BLaER1 treated with 17β-estradiol and CSF1 and Interleukin-3, amounts not matched to agents 10 nM and 100 nM (cell line): ENCODE measurements at regions not wholly inside any gene's neighbourhood (a gene's known extent, or its start where the extent isn't known, plus 50 kb on each side); places are given as distances from the start of the nearest gene placed in this dataset.

ENCODE experiments used
- H3K27ac ChIP-seq, 11 experiments: shearing (Covaris generic); formaldehyde crosslinking; 2 replicates each; pipeline ENCODE4 v1.8.1; 2022
- H3K27me3 ChIP-seq, 11 experiments: shearing (Covaris generic); formaldehyde crosslinking; 2 replicates each; pipeline ENCODE4 v1.8.1; 2022
- H3K36me3 ChIP-seq, 11 experiments: shearing (Covaris generic); formaldehyde crosslinking; 2 replicates each; pipeline ENCODE4 v1.8.1; 2022
- H3K4me1 ChIP-seq, 10 experiments: shearing (Covaris generic); formaldehyde crosslinking; 2 replicates each; pipeline ENCODE4 v1.8.1; 2022
- H3K4me2 ChIP-seq, 11 experiments: shearing (Covaris generic); formaldehyde crosslinking; 2 replicates each; pipeline ENCODE4 v1.8.1; 2022
- H3K4me3 ChIP-seq, 10 experiments: shearing (Covaris generic); formaldehyde crosslinking; 2 replicates each; pipeline ENCODE4 v1.8.1; 2022
- H3K9ac ChIP-seq, 11 experiments: shearing (Covaris generic); formaldehyde crosslinking; 2 replicates each; pipeline ENCODE4 v1.8.1; 2022
- H3K9me3 ChIP-seq, 11 experiments: shearing (Covaris generic); formaldehyde crosslinking; replicated peaks in 1 of 11; 2 replicates each; pipeline ENCODE4 v1.8.1; 2022
- H4K20me1 ChIP-seq, 11 experiments: shearing (Covaris generic); formaldehyde crosslinking; 2 replicates each; pipeline ENCODE4 v1.8.1; 2022
- Cebpa-rat ChIP-seq, 11 experiments: shearing (Covaris generic); IDR thresholded peaks; 2 replicates each; pipeline ENCODE4 v1.8.1; 2022

DNA sequence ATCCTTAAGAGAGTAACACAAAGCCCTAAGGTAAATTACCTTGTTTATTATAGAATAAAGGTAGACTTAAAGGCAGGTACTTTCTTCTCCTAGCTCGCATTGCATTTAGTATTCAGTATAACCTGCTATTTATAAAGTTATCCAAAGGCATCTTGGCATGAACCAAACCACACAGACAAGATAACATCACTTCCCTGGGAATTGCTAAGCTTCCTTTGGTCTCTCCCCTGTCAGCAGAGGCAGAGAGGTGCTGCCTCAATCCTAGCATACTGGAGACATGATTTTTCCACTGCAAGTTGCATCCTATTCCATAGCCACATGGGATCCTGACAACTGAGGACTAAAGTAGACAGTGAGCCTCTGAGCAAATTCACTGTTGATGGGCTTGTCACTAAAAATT is 101.7 kb upstream of the IL6 start:
- peaks cover 0 to 13% (median 0%) of the 10 kb centered on the region in 11 experiments; a peak in 1 of 22 replicates for H3K36me3 ChIP-seq
- H3K4me2 ChIP-seq, result no peak overlapping the region
- peaks cover 0 to 11% (median 0%) of the 10 kb centered on the region in 10 experiments; a peak in 3 of 20 replicates for H3K4me1 ChIP-seq
- H3K9ac ChIP-seq, result no peak overlapping the region
- H3K4me3 ChIP-seq, result no peak overlapping the region
- no peak for TF ChIP-seq Cebpa-rat (IDR thresholded peaks at IDR 0.05)
- no peaks in the 10 kb centered on the region for H3K9me3 ChIP-seq
- H4K20me1 ChIP-seq, result no peaks in the 10 kb centered on the region
- no peaks in the 10 kb centered on the region for H3K27me3 ChIP-seq
- no peak overlapping the region for H3K27ac ChIP-seq

DNA sequence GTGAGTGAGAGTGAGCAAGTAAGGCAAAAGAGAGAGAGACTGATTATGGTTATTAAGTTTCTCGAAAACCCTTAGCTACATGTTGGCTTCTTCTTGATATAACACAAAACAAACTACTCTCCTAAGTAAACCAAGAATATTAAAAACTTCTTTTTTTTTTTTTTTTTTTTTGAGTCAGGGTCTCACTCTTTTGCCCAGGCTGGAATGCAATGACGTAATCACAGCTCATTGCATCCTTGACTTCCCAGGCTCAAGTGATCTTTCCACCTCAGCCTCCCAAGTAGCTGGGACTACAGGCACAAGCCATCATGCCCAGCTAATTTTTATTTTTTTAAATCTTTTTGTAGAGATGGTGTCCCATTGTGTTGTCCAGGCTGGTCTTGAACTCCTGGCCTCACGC is 102.2 kb upstream of the IL6 start:
- Histone ChIP-seq H3K4me1 (peaks cover 0 to 11% (median 0%) of the 10 kb centered on the region in 10 experiments; a peak in 3 of 20 replicates), H4K20me1 (no peaks in the 10 kb centered on the region), H3K4me2 (no peak overlapping the region), H3K36me3 (peaks cover 0 to 8% (median 0%) of the 10 kb centered on the region in 11 experiments; a peak in 1 of 22 replicates), H3K9me3 (no peaks in the 10 kb centered on the region; a peak in 1 of 22 replicates), H3K27ac (no peak overlapping the region), H3K27me3 (no peaks in the 10 kb centered on the region), H3K9ac (no peak overlapping the region), H3K4me3 (no peak overlapping the region)
- no peak for TF ChIP-seq Cebpa-rat (IDR thresholded peaks at IDR 0.05)

DNA sequence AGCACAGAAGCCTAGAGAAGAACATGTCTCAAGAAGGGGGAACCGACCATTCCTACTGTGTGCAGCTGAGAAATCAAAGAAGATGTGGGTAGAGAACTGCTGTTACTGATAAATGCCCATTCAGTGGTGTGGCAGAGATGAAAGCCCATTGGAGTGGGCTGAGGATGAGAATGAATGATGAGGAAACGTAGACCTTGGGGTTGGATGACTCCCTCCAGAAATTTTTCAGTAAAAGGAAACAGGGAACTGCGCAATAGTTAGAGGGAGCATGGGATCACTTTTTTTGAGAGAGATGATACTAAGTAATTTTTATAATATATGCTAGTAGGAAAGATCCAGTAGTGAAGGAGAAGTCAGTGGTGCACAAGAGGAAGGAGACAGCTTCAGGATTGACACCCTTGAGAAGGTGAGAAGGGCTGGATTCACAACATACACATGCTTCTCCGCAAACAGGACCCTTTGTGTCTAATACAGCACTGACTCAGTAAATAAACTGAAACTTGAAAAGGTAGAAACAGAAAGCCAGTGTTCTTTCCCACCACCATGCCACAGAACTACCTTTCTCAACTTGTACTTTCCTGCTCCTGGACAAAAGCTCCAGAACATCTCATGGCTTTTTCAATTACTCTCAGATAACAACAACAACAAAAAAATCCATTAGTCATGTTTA is 104.7 kb upstream of the IL6 start:
- TF ChIP-seq Cebpa-rat (IDR thresholded peaks at IDR 0.05), result no peak

DNA sequence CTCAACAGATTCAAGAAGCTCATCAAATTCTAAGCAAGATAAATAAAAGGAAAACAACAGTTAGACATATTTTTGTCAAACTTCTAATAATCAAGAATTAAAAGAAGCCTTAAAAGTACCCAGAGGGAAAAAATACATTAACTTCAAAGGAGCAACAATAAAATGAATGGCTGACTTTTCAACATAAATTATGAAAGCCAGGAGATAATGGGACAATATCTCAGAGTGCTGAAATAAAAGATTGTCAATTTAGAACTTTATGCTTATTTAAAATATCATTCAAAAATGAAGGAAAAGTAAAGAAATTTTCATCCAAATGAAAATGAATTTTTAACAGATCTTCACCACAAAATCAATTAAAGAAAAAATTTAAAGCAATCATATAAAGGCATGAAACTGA is 108.5 kb upstream of the IL6 start:
- H3K4me3 ChIP-seq, result no peak overlapping the region

More for the DNA sequence above, 104.7 kb upstream of the IL6 start:
- 0 out of 22 replicates have a peak, but pooled peaks cover 0 to 3% (median 0%) of the 10 kb centered on the region in 11 experiments for H3K36me3 ChIP-seq
- H3K27ac ChIP-seq, result no peak overlapping the region
- peak overlapping the region in 2 of 11 experiments; percentile 3 to 4; a peak in 1 of 22 replicates for H3K4me2 ChIP-seq
- H3K9ac ChIP-seq, result no peak overlapping the region
- no peaks in the 10 kb centered on the region for H4K20me1 ChIP-seq
- H3K27me3 ChIP-seq, result no peaks in the 10 kb centered on the region
- H3K4me1 ChIP-seq, result peaks cover 0 to 16% (median 0%) of the 10 kb centered on the region in 10 experiments; a peak in 3 of 20 replicates
- H3K4me3 ChIP-seq, result no peak overlapping the region
- peaks cover 13 to 21% (median 15%) of the 10 kb centered on the region in 11 experiments for H3K9me3 ChIP-seq

DNA sequence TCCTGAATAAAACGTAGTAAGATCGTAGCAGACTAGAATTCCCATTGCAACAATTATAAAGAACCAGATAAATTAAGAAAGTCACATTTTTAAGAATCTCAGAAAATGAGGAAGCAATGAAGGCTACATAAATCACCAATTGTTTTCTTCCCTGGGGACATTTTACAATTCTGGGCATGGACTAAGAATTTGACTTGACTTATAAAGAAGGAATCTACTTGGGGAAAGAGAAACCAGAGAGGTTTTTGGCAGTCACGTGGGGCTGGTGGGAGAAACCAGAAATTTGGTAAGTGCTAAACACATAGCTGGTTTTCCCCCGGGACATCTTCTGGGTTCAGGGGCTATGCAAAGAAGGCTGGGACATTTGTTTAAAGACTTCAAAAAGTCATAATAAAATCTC is 109.8 kb upstream of the IL6 start:
- TF ChIP-seq Cebpa-rat (IDR thresholded peaks at IDR 0.05), result no peak
- Histone ChIP-seq H4K20me1 (no peaks in the 10 kb centered on the region), H3K36me3 (no peaks in the 10 kb centered on the region), H3K4me2 (0 out of 22 replicates have a peak overlapping the region, but pooled peaks of 1 of the 11 experiments have one; percentile 2), H3K27ac (no peak overlapping the region), H3K27me3 (no peaks in the 10 kb centered on the region), H3K4me3 (no peak overlapping the region), H3K9me3 (peaks cover 16 to 28% (median 20%) of the 10 kb centered on the region in 11 experiments), H3K4me1 (peaks cover 0 to 14% (median 0%) of the 10 kb centered on the region in 10 experiments; a peak in 3 of 20 replicates), H3K9ac (no peak overlapping the region)

More for the DNA sequence above, 108.5 kb upstream of the IL6 start:
- no peak for TF ChIP-seq Cebpa-rat (IDR thresholded peaks at IDR 0.05)
- Histone ChIP-seq H3K4me1 (peaks cover 0 to 21% (median 0%) of the 10 kb centered on the region in 10 experiments; a peak in 3 of 20 replicates), H3K36me3 (no peaks in the 10 kb centered on the region), H3K9me3 (peaks cover 16 to 28% (median 20%) of the 10 kb centered on the region in 11 experiments), H3K9ac (no peak overlapping the region), H3K4me2 (no peak overlapping the region), H3K27ac (no peak overlapping the region), H3K27me3 (no peaks in the 10 kb centered on the region), H4K20me1 (no peaks in the 10 kb centered on the region)

DNA sequence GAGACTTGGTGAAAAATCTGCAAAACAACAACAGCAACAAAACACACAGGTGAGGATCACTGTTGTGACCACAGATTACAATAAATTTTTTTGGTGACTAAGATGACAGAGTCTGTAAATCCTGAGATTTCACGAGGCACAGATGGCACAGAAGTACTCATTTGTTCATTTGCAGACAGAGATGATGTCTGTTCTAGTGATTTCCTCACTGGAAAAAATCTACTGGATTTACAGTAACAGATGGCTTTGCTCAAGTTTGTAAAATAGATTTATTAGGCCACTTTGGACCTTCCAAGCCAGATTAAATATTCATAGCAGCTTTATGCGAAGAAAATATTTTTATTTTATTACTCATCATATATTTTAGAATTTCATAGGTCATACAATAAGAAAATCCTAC is 113.5 kb upstream of the IL6 start:
- Histone ChIP-seq H3K4me2 (no peak overlapping the region), H3K27ac (no peak overlapping the region), H3K9ac (no peak overlapping the region), H3K27me3 (no peaks in the 10 kb centered on the region), H3K9me3 (peaks cover 14 to 21% (median 18%) of the 10 kb centered on the region in 11 experiments), H3K4me3 (no peak overlapping the region), H3K4me1 (peaks cover 0 to 48% (median 0%) of the 10 kb centered on the region in 10 experiments; a peak in 6 of 20 replicates), H4K20me1 (no peaks in the 10 kb centered on the region), H3K36me3 (no peaks in the 10 kb centered on the region)
- TF ChIP-seq Cebpa-rat (IDR thresholded peaks at IDR 0.05), result no peak

DNA sequence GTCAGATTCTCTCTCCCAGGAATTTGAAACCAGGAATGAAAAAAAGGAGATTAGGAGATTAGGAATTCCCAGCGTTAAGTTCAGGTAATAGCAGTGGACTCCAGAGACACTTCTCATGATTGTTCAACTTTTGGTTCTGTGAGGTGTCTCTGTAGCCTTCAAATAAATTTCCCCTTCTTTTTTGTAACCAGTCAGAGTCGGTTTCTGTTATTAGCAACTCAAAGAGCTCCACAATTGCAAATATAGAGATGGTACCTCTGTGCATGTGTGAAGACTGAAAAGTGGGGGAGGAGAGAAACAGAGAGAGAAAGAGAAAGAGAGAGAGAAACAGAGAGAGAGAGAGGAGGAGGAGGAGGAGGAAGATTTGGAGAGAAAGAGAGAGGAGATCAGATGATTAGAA is 112.8 kb upstream of the STEAP1B start:
- no peak overlapping the region for H3K27ac ChIP-seq
- TF ChIP-seq Cebpa-rat (IDR thresholded peaks at IDR 0.05), result no peak

DNA sequence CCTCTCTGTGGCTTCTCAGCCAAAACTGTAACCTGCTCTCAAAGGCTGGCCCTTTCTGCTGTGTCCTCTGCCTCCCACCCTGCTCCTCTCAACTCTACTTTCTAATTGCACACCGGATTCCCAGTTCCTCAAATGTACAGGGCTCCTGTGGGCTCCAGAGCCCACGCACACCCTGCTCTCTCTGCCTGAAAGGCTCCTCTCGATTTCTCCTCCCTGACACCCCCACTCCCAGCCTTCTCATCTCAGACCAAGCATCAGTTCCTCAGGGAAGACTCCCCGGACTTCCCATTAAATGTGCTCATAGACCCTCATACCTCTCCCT is 111.7 kb upstream of the STEAP1B start:
- Histone ChIP-seq H3K9me3 (peaks cover 0 to 3% (median under 1%) of the 10 kb centered on the region in 11 experiments; a peak in 9 of 22 replicates), H3K4me3 (no peak overlapping the region), H3K4me1 (peaks cover 0 to 56% (median 0%) of the 10 kb centered on the region in 10 experiments; a peak in 6 of 20 replicates), H3K9ac (peak overlapping the region in 1 of 11 experiments; percentile 36; a peak in 1 of 22 replicates), H4K20me1 (no peaks in the 10 kb centered on the region), H3K27ac (no peak overlapping the region), H3K27me3 (no peaks in the 10 kb centered on the region), H3K4me2 (peak overlapping the region in 3 of 11 experiments; percentile 52 to 69 (median 57); a peak in 6 of 22 replicates), H3K36me3 (no peaks in the 10 kb centered on the region)
- no peak for TF ChIP-seq Cebpa-rat (IDR thresholded peaks at IDR 0.05)

More for the DNA sequence above, 112.8 kb upstream of the STEAP1B start:
- no peaks in the 10 kb centered on the region for H3K36me3 ChIP-seq
- peaks cover 7 to 14% (median 11%) of the 10 kb centered on the region in 11 experiments for H3K9me3 ChIP-seq
- H3K4me1 ChIP-seq, result peaks cover 0 to 53% (median 0%) of the 10 kb centered on the region in 10 experiments; a peak in 6 of 20 replicates
- H3K27me3 ChIP-seq, result no peaks in the 10 kb centered on the region
- no peak overlapping the region for H3K4me2 ChIP-seq
- no peak overlapping the region for H3K4me3 ChIP-seq
- no peak overlapping the region for H3K9ac ChIP-seq
- H4K20me1 ChIP-seq, result no peaks in the 10 kb centered on the region

DNA sequence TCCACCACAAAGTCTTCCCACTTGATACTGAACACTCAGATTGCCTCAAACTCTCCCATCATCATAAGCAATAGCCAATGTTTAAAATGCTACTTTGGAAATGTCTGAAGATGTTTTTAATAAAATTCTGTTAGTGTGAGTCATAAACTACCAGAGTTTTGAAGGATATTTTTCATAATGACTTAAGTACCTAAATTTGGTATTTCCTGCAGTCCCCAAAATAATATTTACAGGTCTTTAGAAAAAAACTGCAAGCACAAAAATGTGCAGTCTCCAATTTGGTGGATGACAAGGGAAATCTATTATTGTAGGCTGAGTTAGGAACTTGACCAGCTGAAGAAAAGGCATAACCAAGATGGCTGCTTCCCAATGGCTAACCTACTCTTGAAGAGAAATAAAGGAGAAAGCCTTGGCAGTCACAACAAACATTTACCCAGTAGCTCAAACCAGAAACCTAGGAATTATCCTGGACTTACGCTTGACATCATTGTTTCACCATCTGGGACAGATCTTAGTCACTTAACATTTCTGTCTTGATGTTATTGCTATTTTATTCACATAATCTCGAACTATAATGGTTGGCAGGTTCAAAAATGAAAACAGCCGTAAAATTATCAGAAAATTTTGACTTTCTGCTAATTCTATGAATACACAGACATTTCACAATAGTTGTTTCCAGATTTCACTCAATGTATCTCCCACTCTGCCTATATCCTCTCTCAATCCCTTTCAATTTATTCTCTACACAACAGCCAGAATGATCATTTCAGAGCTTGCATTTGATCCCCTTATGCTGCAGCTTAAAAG is 111.2 kb upstream of the STEAP1B start:
- H3K4me3 ChIP-seq, result no peak overlapping the region
- no peak for TF ChIP-seq Cebpa-rat (IDR thresholded peaks at IDR 0.05)
- no peaks in the 10 kb centered on the region; a peak in 1 of 22 replicates for H3K9me3 ChIP-seq
- H3K27me3 ChIP-seq, result no peaks in the 10 kb centered on the region
- no peaks in the 10 kb centered on the region for H4K20me1 ChIP-seq
- H3K4me2 ChIP-seq, result peak overlapping the region in 3 of 11 experiments; percentile 52 to 69 (median 57); a peak in 6 of 22 replicates
- H3K4me1 ChIP-seq, result peaks cover 0 to 60% (median 0%) of the 10 kb centered on the region in 10 experiments; a peak in 6 of 20 replicates
- no peak overlapping the region for H3K9ac ChIP-seq
- H3K27ac ChIP-seq, result no peak overlapping the region
- H3K36me3 ChIP-seq, result no peaks in the 10 kb centered on the region
